Ovary (tissue), 7 donors: ENCODE measurements at regions not wholly inside any gene's neighbourhood (a gene's known extent, or its start where the extent isn't known, plus 50 kb on each side); places are given as distances from the start of the nearest gene placed in this dataset.

Experiments
- DNase-seq, 5 donors: peaks; one replicate each; pipeline ENCODE4 v3.0.0-alpha.2; 2019 to 2020
- H3K27ac ChIP-seq, 2 donors: fragments of 200-600 bp; one replicate each; pipeline versions ENCODE4 v1.5.1 to v1.8.0; 2019 to 2022
- H3K27me3 ChIP-seq: fragments of 200-600 bp; one replicate; pipeline ENCODE4 v1.8.0; 2022
- H3K36me3 ChIP-seq: fragments of 200-600 bp; sonication (generic); one replicate; pipeline ENCODE4 v1.5.1; 2019
- H3K4me1 ChIP-seq: one replicate; pipeline ENCODE4 v1.8.1; 2013; ENCODE audit warnings: mild to moderate bottlenecking, moderate library complexity; ENCODE audit not compliant: insufficient read depth
- H3K4me3 ChIP-seq: fragments of 200-600 bp; sonication (generic); one replicate; pipeline ENCODE4 v1.5.1; 2017
- H3K9me3 ChIP-seq, 2 donors: fragments of 200-600 bp in 1 of 2; sonication (generic) in 1 of 2; one replicate each; pipeline versions ENCODE4 v1.5.1 to v1.8.1; 2013 to 2019; ENCODE audit warnings: mild to moderate bottlenecking in 1 of 2, moderate library complexity in 1 of 2
- CTCF ChIP-seq, 3 donors: fragments of 450-650 bp in 2 of 3; fragments of 200-600 bp in 1 of 3; IDR thresholded peaks; one replicate each; pipeline versions ENCODE4 v1.5.1 to v1.8.0; 2016 to 2022; ENCODE audit warnings: antibody characterized with exemption in 3 of 3, mild to moderate bottlenecking in 1 of 3
- EP300 ChIP-seq: sonication (generic); formaldehyde crosslinking; IDR thresholded peaks from one replicate; pipeline ENCODE4 v1.6.1; 2017; ENCODE audit warnings: antibody characterized with exemption
- POLR2A ChIP-seq: fragments of 450-650 bp; IDR thresholded peaks from one replicate; pipeline ENCODE4 v1.6.1; 2017; ENCODE audit warnings: antibody characterized with exemption, mild to moderate bottlenecking, moderate library complexity
- WGBS, 3 donors: extraction: QIAGEN DNeasy Blood & Tissue Kit in 1 of 3; methylation state at CpG; one replicate each; pipeline versions ENCODE4 v1.1.5 to v1.1.7; 2013 to 2017; 5-methylcytosine and 5-hydroxymethylcytosine counted together
- intact Hi-C, 4 donors: fragments of 100-400 bp; cut with DNase I; formaldehyde crosslinking; loops; one replicate each; pipeline versions ENCODE4 v1.11.0 to v1.15.1; 2022 to 2023
- donor health status: DM: no; HTN: no; CAD: no; lungs with moderate emphysema.
- donor health status: DM: no; HTN: no; CAD: no.
- donor health status: Bipolar disorder and iron deficiency.
- donor health status: DM: no; HTN: no; CAD: no.
- donor health status: DM: yes; HTN: yes; CAD: no.

- intact Hi-C loops = no loop called here
- no peaks in the 10 kb centered on the region for H3K36me3 ChIP-seq
- no peak for TF ChIP-seq EP300
- TF ChIP-seq POLR2A = no peak
- TF ChIP-seq CTCF (IDR thresholded peaks at IDR 0.05) = no peak
- no peaks in the 10 kb centered on the region for H3K4me1 ChIP-seq
- no peaks in the 10 kb centered on the region for H3K9me3 ChIP-seq
- H3K4me3 ChIP-seq = no peak overlapping the region
- DNase-seq = no peak
- H3K27ac ChIP-seq = no peak overlapping the region
- WGBS, 3 donors = 68 to 71% (median 70%) methylated on average over 7 of the region's 7 CpGs
- H3K27me3 ChIP-seq = no peaks in the 10 kb centered on the region
Measured at GRCh38 chr4:22233230-22233629, 282.6 kb downstream of the ADGRA3 start.

- Histone ChIP-seq H3K27me3 (no peaks in the 10 kb centered on the region), H3K27ac (no peak overlapping the region), H3K36me3 (no peaks in the 10 kb centered on the region), H3K4me1 (no peaks in the 10 kb centered on the region), H3K9me3 (no peaks in the 10 kb centered on the region), H3K4me3 (no peak overlapping the region)
- intact Hi-C loops = no loop called here
- TF ChIP-seq EP300 (no peak), POLR2A (no peak), CTCF (IDR thresholded peaks at IDR 0.05) (no peak)
- WGBS, 3 donors = 54 to 69% (median 66%) methylated on average over 9 of the region's 9 CpGs
- DNase-seq = no peak
Measured at GRCh38 chr4:22220965-22221364, 272.4 kb upstream of the KCNIP4 start.

GRCh38 chr4:22217480-22217879 lies 268.9 kb upstream of the KCNIP4 start:
- Histone ChIP-seq H3K27ac (no peak overlapping the region), H3K4me3 (no peak overlapping the region), H3K36me3 (no peaks in the 10 kb centered on the region), H3K9me3 (no peaks in the 10 kb centered on the region), H3K27me3 (no peaks in the 10 kb centered on the region), H3K4me1 (no peaks in the 10 kb centered on the region)
- 78 to 83% (median 78%) methylated on average over 5 of the region's 5 CpGs for WGBS, 3 donors
- TF ChIP-seq CTCF (IDR thresholded peaks at IDR 0.05) (no peak), EP300 (no peak), POLR2A (no peak)
- intact Hi-C loops = no loop called here
- no peak for DNase-seq

GRCh38 chr4:22216278-22216677 lies 267.7 kb upstream of the KCNIP4 start:
- no peak for DNase-seq
- intact Hi-C loops = no loop called here
- Histone ChIP-seq H3K27me3 (no peaks in the 10 kb centered on the region), H3K4me1 (no peaks in the 10 kb centered on the region), H3K4me3 (no peak overlapping the region), H3K27ac (no peak overlapping the region), H3K36me3 (no peaks in the 10 kb centered on the region), H3K9me3 (no peaks in the 10 kb centered on the region)
- TF ChIP-seq CTCF (IDR thresholded peaks at IDR 0.05) = no peak
- no peak for TF ChIP-seq EP300
- TF ChIP-seq POLR2A = no peak
- WGBS, 3 donors = 77 to 83% (median 81%) methylated on average over 1 of the region's 1 CpG

GRCh38 chr4:22215084-22215483 lies 266.5 kb upstream of the KCNIP4 start:
- H3K9me3 ChIP-seq = no peaks in the 10 kb centered on the region
- DNase-seq = no peak
- TF ChIP-seq EP300 = no peak
- TF ChIP-seq CTCF (IDR thresholded peaks at IDR 0.05) = no peak
- TF ChIP-seq POLR2A = no peak
- no peak overlapping the region for H3K27ac ChIP-seq
- 53 to 58% (median 57%) methylated on average over 1 of the region's 1 CpG for WGBS, 3 donors
- H3K36me3 ChIP-seq = no peaks in the 10 kb centered on the region
- intact Hi-C loops = no loop called here
- H3K4me3 ChIP-seq = no peak overlapping the region
- H3K27me3 ChIP-seq = no peaks in the 10 kb centered on the region
- no peaks in the 10 kb centered on the region for H3K4me1 ChIP-seq
